Heart right ventricle (tissue), 16 donors: ENCODE measurements at regions not wholly inside any gene's neighbourhood (a gene's known extent, or its start where the extent isn't known, plus 50 kb on each side); places are given as distances from the start of the nearest gene placed in this dataset.

Experiments
- ATAC-seq, 8 donors: fragments of 200-7000 bp; cut with Tn5 transposase; one replicate each; pipeline ENCODE4 v1.9.1; 2020; ENCODE audit warnings: mild to moderate bottlenecking in 8 of 8, moderate library complexity in 8 of 8, moderate number of reproducible peaks in 1 of 8
- DNase-seq, 2 donors: peaks; one replicate each; pipeline ENCODE4 v3.0.0-alpha.2; 2020
- H3K27ac ChIP-seq, 10 donors: fragments of 200-600 bp; sonication (generic) in 2 of 10; one replicate each; pipeline versions ENCODE4 v1.5.0 to v1.8.0; 2020 to 2022; ENCODE audit warnings: mild to moderate bottlenecking in 3 of 10
- H3K27me3 ChIP-seq, 7 donors: fragments of 200-600 bp; one replicate each; pipeline ENCODE4 v1.8.0; 2021 to 2022; ENCODE audit warnings: mild to moderate bottlenecking in 2 of 7
- H3K36me3 ChIP-seq, 9 donors: fragments of 200-600 bp; sonication (generic) in 1 of 9; one replicate each; pipeline versions ENCODE4 v1.5.0 to v1.8.0; 2020 to 2022; ENCODE audit warnings: mild to moderate bottlenecking in 2 of 9
- H3K4me1 ChIP-seq, 9 donors: fragments of 200-600 bp; sonication (generic) in 1 of 9; one replicate each; pipeline versions ENCODE4 v1.5.0 to v1.8.0; 2020 to 2022; ENCODE audit warnings: mild to moderate bottlenecking in 4 of 9
- H3K4me3 ChIP-seq, 10 donors: fragments of 200-600 bp; sonication (generic) in 2 of 10; one replicate each; pipeline versions ENCODE4 v1.5.0 to v1.8.0; 2020 to 2022; ENCODE audit warnings: mild to moderate bottlenecking in 7 of 10, moderate library complexity in 2 of 10
- H3K9me3 ChIP-seq, 11 donors: fragments of 200-600 bp in 10 of 11; sonication (generic) in 2 of 11; one replicate each; pipeline versions ENCODE4 v1.5.0 to v1.8.0; 2013 to 2022; ENCODE audit warnings: mild to moderate bottlenecking in 2 of 11, control low read depth in 1 of 11, moderate library complexity in 1 of 11
- CTCF ChIP-seq, 9 donors: fragments of 200-600 bp; sonication (generic) in 2 of 9; IDR thresholded peaks; one replicate each; pipeline versions ENCODE4 v1.5.0 to v1.8.0; 2021 to 2022; ENCODE audit warnings: antibody characterized with exemption in 9 of 9, mild to moderate bottlenecking in 5 of 9, moderate library complexity in 1 of 9
- WGBS, 2 donors: extraction: QIAGEN DNeasy Blood & Tissue Kit; methylation state at CpG; one replicate each; pipeline ENCODE4 v1.1.7; 2013; ENCODE audit warnings: inconsistent platforms in 1 of 2; 5-methylcytosine and 5-hydroxymethylcytosine counted together
- intact Hi-C, 10 donors: fragments of 100-400 bp; cut with DNase I; formaldehyde crosslinking; loops; one replicate each; pipeline versions ENCODE4 v1.11.1 to v1.14.2; 2022
- donor health status: Arrhythmogenic right ventricular cardiomyopathy.
- donor health status: ischemic (EF 13 %, LVEDD 7.1; RV severe dilation, severe dysfunction).
- donor health status: healthy with polysubstance abuse.
- donor health status: DM: no; HTN: yes; CAD: no.
- donor health status: DM: no; HTN: no; CAD: no.
- donor health status: ischemic (EF 25% LVEDD 6.9; RV normal size, moderate dysfunction).
- donor health status: ischemic (EF 25% LVEDD 5.7; RV mildly dilated, moderate dysfunction).
- donor health status: healthy.
- donor health status: DM: yes; HTN: yes; CAD: no.
- donor health status: Ischemic cardiomyopathy.
- donor health status: ischemic (EF 35%, LVEDD 5.7; RV mildly dilated, moderate dysfunction).
- donor health status: nonischemic (EF 11% LVEDD 7.7; RV severe dilation, severe dysfunction).
- donor health status: DM: yes; HTN: yes; CAD: no.
- donor health status: PGD.
- donor health status: ischemic (EF 29% LVEDD 5.4; RV normal size, mild dysfunction).
- donor health status: nonischemic (EF 23%, LVEDD 6.1; RV moderate dilation, normal function).

- Histone ChIP-seq H3K27ac (no peak overlapping the region), H3K4me1 (no peaks in the 10 kb centered on the region), H3K27me3 (no peaks in the 10 kb centered on the region), H3K36me3 (no peaks in the 10 kb centered on the region), H3K4me3 (no peak overlapping the region), H3K9me3 (peaks cover 0 to 4% (median 0%) of the 10 kb centered on the region in 11 donors)
- ATAC-seq (no peak), DNase-seq (no peak)
- no peak for TF ChIP-seq CTCF (IDR thresholded peaks at IDR 0.05)
- intact Hi-C loops: no loop called here
- WGBS, 2 donors: 81 to 83% methylated on average over 3 of the region's 3 CpGs
Observed at GRCh38 chr18:51300912-51301311, 103.4 kb upstream of the MEX3C start.

- Histone ChIP-seq H3K36me3 (no peaks in the 10 kb centered on the region), H3K27ac (no peak overlapping the region), H3K9me3 (peaks cover 0 to 7% (median 0%) of the 10 kb centered on the region in 11 donors), H3K27me3 (no peaks in the 10 kb centered on the region), H3K4me1 (no peaks in the 10 kb centered on the region), H3K4me3 (no peak overlapping the region)
- intact Hi-C loops: no loop called here
- no peak for TF ChIP-seq CTCF (IDR thresholded peaks at IDR 0.05)
- ATAC-seq (no peak), DNase-seq (no peak)
- WGBS, 2 donors: 91 to 94% methylated on average over 3 of the region's 3 CpGs
Observed at GRCh38 chr18:51301376-51301775, 103.9 kb upstream of the MEX3C start.

GRCh38 chr18:51316677-51317076 is 119.2 kb upstream of the MEX3C start:
- H3K4me3 ChIP-seq: no peak overlapping the region
- no peaks in the 10 kb centered on the region for H3K9me3 ChIP-seq
- H3K27ac ChIP-seq: no peak overlapping the region
- ATAC-seq (no peak), DNase-seq (no peak)
- no peaks in the 10 kb centered on the region for H3K36me3 ChIP-seq
- no peak for TF ChIP-seq CTCF (IDR thresholded peaks at IDR 0.05)
- intact Hi-C loops: no loop called here
- H3K4me1 ChIP-seq: no peaks in the 10 kb centered on the region
- WGBS, 2 donors: 87 to 91% methylated on average over 1 of the region's 1 CpG
- H3K27me3 ChIP-seq: peaks cover 0 to 4% (median 0%) of the 10 kb centered on the region in 7 donors

- H3K4me3 ChIP-seq: no peak overlapping the region
- no peaks in the 10 kb centered on the region for H3K9me3 ChIP-seq
- peaks cover 0 to 4% (median 0%) of the 10 kb centered on the region in 7 donors for H3K27me3 ChIP-seq
- 66 to 68% methylated on average over 1 of the region's 1 CpG for WGBS, 2 donors
- no peaks in the 10 kb centered on the region for H3K4me1 ChIP-seq
- intact Hi-C loops: no loop called here
- DNase-seq: no peak
- no peaks in the 10 kb centered on the region for H3K36me3 ChIP-seq
- no peak for TF ChIP-seq CTCF (IDR thresholded peaks at IDR 0.05)
- no peak overlapping the region for H3K27ac ChIP-seq
- no peak for ATAC-seq
Observed at GRCh38 chr18:51321696-51322095, 124.2 kb upstream of the MEX3C start.
